GM18505 (cell line): ENCODE measurements at regions not wholly inside any gene's neighbourhood (a gene's known extent, or its start where the extent isn't known, plus 50 kb on each side); places are given as distances from the start of the nearest gene placed in this dataset.

Experiments used
- ATAC-seq: cut with Tn5 transposase; IDR thresholded peaks from one replicate; pipeline ENCODE4 v1.9.1; 2021; ENCODE audit not compliant: unreplicated experiment
- POLR2A ChIP-seq: IDR thresholded peaks from 4 replicates; pipeline ENCODE4 v1.6.1; 2011; ENCODE audit warnings: borderline replicate concordance; ENCODE audit not compliant: insufficient read depth, insufficient read length; ENCODE audit errors: extremely low read depth

DNA sequence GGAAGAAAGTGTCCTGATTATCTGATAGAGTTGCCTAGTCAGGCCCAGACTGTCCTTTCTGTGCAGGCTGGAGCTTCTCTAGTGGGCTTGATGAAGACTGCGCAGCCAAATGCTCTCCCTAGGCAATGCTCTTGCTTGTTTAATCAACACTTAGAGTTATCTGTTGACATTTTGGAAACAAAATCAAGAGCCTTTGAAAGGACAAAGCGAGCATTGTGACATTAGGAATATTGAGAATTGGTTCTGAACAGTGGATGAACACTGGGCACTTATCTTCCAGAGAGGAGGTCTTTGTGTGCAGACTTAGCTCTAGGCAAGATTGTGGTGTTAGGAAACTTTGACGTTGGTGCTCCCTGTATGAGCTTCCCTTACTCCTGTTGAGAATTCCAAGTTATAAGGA, 94.5 kb downstream of the DNTTIP2 start:
- ATAC-seq, result no peak
- TF ChIP-seq POLR2A, result no peak

DNA sequence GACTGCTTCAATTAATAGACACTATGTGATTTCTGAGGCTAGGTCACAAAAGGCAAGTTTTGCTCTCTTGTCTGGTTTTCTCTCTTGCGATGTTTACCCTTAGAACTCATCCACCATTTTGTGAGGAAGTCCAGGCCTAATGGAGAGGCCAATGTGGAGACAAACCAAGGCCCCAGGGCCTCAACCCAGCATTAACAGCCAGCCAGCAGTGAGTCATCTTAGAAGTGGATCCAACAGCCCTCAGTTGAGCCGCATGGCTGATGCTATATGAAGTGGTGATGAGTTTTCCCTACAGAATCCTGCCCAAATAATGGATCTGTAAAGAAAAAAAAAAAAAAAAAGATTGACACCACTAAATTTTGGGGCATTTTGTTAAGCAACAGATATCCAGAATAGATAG, 95.1 kb downstream of the DNTTIP2 start:
- no peak for ATAC-seq

DNA sequence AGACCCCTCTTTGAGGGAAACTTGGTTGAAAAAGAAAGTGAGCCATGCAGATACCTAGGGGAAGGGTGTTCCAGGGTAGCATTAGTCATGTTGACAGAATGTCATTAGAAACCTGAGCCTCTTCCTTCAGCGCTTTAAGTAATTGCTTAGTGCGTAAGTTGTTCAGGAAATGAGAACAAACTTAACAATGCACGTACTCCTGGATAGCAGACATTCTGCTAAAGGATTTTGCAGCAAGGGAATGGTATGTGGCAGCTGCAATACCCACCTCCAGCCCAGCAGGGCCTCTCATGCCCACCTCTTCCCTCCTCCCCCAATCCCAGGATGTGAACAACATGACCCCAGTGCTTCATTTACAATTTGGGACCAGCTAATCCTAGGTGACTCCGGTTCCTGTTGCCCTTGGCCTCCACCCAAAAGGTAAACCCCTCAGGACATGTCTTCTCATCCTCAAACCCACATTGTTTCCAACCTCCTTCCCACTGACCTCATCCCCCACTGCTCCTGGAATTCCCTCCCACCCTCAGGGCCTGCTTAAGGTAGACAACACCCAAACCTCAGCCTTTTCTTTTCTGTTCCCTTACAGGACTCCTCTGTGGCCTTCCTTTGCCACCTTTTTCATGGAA, 98.0 kb upstream of the BCAR3 start:
- TF ChIP-seq POLR2A, result no peak

More for the DNA sequence above, 95.1 kb downstream of the DNTTIP2 start:
- TF ChIP-seq POLR2A, result no peak

DNA sequence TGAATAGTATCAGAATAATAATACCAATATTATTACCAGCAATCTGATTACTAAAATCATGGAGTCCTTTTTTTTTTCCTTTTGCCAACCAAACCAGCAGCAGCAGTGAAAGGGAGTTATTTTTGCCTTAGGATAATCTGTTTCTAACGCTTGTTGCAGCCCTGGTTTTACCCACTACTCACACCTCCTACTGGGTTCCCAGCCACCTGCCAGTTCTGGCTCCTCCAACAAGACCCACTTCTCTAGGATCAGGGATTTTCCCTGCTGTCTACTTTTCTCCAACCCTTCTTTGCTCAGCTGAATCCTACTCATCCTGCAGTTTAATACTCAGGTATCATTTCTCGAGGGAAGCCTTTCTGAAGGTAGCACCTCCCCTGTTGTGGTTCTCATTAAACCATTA, 96.8 kb upstream of the BCAR3 start:
- TF ChIP-seq POLR2A, result no peak
- no peak for ATAC-seq

More for the DNA sequence above, 98.0 kb upstream of the BCAR3 start:
- no peak for ATAC-seq

DNA sequence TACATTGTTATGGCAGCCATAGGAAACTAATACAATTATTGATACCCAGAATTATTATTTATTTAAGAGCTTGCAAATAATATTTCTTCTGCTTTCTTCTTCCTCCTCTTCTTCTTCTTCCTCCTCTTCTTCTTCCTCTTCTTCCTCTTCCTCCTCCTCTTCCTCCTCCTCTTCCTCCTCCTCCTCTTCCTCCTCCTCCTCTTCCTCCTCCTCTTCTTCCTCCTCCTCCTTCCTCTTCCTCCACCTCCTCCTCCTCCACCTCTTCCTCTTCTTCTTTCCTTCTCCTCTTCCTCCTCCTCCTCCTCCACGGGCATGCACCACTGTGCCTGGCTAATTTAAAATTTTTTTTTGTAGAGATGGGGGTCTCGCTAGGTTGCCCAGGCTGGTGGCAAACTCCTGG, 95.6 kb upstream of the BCAR3 start:
- no peak for TF ChIP-seq POLR2A
- ATAC-seq, result no peak

DNA sequence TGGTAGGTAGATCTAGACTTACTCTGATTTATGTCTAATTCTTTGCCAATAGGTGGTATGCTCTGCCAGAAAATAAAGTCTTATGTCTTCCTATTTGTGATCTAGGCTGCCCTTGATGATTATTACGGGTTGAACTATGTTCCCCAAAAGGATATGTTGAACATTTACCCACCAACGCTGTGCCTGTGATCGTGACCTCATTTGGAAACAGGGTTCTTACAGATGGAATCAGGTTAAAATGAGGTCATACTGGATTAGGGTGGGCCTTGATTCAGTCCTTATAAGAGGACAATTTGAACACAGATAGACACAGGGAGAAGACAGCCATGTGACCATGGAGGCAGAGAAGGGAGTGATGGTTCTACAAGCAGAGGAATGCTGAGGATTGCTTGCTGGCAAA, 95.1 kb upstream of the BCAR3 start:
- TF ChIP-seq POLR2A, result no peak
- no peak for ATAC-seq

DNA sequence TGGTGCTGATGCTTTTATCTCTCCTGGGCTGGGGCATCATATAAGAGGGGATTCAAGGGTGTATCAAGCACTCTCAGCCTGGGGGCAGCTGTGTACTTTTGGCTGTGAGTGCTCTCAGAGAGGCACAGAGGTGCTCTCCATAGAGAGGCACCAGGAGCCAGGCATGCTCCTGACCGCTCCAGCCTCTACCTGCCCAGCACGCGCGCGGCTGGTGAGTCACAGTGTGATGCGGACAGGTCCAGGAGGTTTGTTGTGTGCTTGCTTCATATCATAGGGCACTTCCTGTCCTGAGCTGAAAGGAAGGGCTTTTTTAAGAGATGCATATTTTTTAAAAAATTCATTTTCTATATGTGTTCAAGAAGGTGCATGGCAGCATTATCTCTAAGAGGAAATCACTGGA, 93.6 kb upstream of the BCAR3 start:
- no peak for TF ChIP-seq POLR2A
- no peak for ATAC-seq

DNA sequence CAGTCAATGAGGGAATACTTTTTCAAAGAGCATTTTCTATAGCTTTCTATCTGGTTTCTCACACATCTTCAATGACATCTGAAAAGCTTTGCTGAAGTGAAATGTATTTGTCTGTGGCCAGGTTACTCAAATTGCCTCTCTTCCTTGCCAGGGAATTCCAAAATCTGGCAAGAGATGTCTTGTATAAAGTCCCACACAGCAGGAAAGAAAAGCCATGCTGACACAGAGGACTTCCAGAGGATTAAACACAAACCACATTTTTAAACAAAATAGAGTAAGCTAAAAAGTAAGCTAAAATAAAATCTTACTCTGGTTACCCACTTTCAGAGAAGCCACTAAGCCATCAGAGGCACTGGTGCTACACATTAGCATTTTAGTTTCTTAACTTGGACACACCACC, 93.1 kb upstream of the BCAR3 start:
- no peak for TF ChIP-seq POLR2A
- ATAC-seq, result no peak

DNA sequence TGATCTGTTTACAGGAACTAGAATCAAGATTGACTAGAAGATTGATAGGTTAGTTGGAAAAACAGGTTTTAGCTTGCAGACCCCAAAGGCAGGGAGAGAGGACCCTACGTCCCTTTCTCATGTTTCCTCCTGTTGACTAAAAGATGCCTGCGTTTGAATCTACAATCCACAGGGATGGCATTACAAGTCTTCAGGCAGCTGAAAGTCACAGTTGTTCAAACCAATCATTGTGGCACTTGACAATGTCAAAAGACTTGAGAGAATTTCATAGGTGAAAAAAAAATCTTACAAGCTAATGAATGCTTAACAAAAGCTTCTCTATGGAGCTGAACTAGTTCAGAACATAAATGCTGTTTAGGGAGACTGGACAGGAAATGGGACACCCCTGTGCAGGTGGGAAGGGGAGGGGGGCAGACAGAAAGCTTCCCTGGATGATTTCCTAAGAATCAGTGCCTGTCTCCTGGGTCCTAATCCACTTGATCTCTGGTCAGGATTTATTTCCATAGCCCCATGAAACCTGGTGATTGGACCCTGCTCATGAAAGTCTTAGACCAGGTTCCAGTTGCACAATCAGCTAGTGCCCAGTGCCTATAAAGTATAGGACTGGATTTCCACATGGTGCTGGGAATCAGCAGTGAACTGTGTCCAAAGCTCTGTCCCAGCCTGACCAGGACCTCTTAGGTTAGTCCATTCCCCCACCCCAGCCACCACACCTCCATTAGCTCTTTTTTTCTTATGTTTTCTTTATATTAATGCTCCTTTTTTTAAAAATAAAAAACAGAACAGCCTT, 91.6 kb upstream of the BCAR3 start:
- no peak for TF ChIP-seq POLR2A
- ATAC-seq, result no peak

DNA sequence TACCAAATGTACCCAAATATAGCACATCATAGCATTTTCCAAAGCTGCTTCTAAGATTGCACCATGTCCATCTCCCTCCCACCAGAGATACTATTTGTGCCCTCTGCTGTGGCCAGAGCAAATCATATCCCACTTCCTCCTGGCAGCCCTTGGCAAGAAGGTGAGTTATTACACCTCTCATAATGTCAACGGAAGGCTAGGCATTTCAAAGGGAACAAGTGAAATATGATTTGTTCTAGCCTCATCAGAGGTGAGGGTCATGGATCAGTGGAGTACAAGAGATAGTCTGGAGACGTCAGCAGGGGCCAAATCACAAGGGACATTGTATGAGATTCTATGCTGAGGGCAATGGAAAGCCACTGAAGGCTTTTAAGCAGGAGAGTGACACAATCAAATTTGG, 90.2 kb upstream of the BCAR3 start:
- no peak for TF ChIP-seq POLR2A
- no peak for ATAC-seq

DNA sequence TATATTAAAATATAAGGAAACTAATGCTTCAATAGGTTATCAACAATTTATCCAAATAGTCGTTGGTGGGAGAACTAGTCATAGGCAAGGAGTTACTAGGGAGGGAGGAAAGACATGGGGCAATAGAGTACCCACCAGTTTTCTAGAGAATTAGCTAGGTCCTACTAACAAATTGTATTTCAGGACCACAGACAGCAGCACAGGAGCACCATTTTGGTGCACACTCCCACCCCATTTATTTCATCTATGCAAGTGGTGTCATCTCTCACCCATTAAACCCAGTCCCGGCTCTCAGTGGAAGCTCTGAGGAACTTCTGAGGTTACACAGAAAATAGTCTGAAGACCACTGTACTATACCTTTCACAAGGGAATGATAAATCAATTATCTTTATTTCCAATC, 89.0 kb upstream of the BCAR3 start:
- no peak for ATAC-seq
- no peak for TF ChIP-seq POLR2A

DNA sequence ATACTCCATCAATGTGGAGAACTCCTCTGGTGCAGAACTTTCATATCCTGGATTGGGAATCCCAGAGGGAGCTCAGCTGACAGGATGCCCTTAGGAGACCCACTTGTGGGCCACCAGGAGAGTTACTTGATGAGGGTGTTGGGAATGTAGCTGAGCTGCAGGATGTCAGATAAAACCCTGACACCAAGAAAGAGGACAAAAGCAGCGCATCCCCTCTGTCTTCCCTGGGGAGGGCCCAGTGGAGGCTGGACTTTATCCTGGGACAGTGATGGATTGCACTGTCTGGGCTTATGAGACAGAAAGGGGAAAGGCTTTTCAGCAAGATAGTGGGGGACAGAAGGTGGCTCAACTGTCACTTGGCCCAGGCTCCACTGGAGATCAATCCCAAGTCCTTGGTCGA, 88.1 kb upstream of the BCAR3 start:
- TF ChIP-seq POLR2A, result no peak
- no peak for ATAC-seq

DNA sequence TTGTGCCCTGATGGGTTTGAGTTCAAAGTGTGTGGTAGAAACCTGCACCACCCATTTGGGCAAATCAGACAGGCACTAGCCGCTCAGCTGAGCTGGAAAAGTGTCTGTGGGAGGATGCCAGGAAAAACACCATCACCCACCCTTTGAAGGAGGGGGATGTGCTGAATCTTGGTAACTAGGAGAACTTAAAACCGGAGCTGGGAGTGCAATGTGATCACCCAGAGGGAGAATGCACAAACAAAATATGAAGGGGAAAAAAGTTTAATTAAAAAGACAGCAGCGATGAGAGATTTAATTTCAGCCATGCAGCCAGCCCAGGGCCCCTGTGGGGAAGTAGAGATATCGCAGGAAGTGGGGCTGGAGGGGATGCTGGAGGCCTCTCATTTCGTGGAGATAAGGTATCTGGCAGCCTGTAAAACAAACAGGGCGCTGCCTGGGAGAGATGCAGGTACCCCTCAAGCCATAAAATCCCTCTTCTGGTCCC, 86.8 kb upstream of the BCAR3 start:
- ATAC-seq, result no peak
- no peak for TF ChIP-seq POLR2A

DNA sequence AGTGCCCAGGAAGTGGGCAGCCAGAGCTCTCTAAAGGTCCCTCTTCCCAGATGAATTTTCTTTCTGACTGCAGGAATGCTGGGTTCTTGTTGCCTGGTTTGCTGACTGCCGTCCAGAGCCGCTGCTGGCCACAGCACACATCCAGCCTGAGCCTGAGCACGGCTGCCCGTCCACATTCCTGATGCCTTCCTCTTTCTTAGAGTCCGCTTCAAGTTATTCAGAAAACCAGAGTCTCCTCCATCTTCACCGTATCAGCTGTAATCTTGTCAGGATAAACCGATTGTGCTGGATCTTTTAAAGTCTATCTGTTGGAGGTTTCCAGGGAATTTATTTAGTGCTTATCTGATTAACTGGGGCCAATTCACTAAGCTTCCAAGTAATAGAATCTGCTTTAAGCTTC, 84.8 kb upstream of the BCAR3 start:
- no peak for ATAC-seq
- no peak for TF ChIP-seq POLR2A

DNA sequence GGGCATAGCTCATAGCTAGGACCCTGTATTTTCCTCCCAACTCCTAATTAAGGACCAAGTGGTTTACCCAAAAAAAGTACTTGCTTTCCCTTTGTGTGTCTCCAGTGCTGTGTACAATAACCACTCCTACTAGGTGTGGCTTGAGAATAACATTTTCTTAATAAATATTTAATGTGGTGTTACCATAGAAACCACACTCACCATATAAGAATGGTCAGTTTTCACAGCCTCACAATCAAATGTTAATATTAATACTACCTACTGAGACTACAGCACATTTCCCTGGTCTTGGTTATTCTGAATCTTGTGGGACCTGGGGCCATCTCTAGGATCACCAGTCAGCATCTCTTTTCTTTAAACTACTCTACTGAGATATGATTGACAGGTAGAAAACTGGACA, 83.5 kb upstream of the BCAR3 start:
- no peak for ATAC-seq
- no peak for TF ChIP-seq POLR2A

DNA sequence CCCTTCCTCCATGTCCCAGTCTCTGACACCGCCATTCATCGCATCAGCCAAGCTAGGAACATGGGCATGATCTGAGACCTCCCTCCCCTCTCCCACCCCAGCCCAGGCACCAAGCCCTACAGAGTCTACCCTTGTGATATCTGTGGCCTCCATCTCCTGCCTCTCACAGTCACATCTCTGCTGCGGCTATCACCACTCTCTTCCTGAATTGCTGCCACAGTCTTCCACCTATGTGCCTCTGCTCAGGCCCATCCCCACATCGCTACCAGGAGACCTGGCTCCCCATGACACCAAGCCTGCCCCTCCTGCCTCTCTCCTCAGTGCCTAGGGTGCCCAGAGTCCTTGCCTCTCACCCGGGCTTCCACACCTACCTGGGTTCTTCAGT, 82.7 kb upstream of the BCAR3 start:
- ATAC-seq, result no peak
- TF ChIP-seq POLR2A, result no peak
